ENCODE measurements at regions not wholly inside any gene's neighbourhood (a gene's known extent, or its start where the extent isn't known, plus 50 kb on each side); places are given as distances from the start of the nearest gene placed in this dataset.

- TF ChIP-seq KDM5B (CRISPR knock-in tag; IDR thresholded peaks at IDR 0.05; ENCODE audit: borderline replicate concordance) (peak; percentile 82; the same call in 1 of the 2 replicates), ZNF329 (CRISPR knock-in tag; IDR thresholded peaks at IDR 0.05; ENCODE audit: low read depth) (no peak), FOXP1 (IDR thresholded peaks at IDR 0.05) (0 out of 2 replicates have a peak, but pooled peaks have one; percentile 39), FOXP1 (CRISPR knock-in tag; IDR thresholded peaks at IDR 0.05) (peak; percentile 80), KDM2A (CRISPR knock-in tag; IDR thresholded peaks at IDR 0.05; ENCODE audit: borderline replicate concordance, low read depth) (peak; percentile 46; the same call in 1 of the 2 replicates), PRDM15 (CRISPR knock-in tag; IDR thresholded peaks at IDR 0.05) (no peak), ELK4 (CRISPR knock-in tag; IDR thresholded peaks at IDR 0.05; ENCODE audit: borderline replicate concordance) (no peak), YY1 (IDR thresholded peaks at IDR 0.05; ENCODE audit: insufficient read depth, insufficient replicate concordance, low read depth, low read length) (no peak), DRAP1 (CRISPR knock-in tag; IDR thresholded peaks at IDR 0.05) (no peak), ZKSCAN1 (IDR thresholded peaks at IDR 0.05; ENCODE audit: low read length) (no peak), ZNF549 (CRISPR knock-in tag; IDR thresholded peaks at IDR 0.05) (no peak), MLLT10 (CRISPR knock-in tag; IDR thresholded peaks at IDR 0.05) (no peak), ZNF124 (CRISPR knock-in tag; IDR thresholded peaks at IDR 0.05) (peak; percentile 46; the same call in 1 of the 2 replicates), FUBP1 (CRISPR knock-in tag; IDR thresholded peaks at IDR 0.05; ENCODE audit: borderline replicate concordance) (no peak), ZNF281 (CRISPR knock-in tag; IDR thresholded peaks at IDR 0.05; ENCODE audit: borderline replicate concordance) (peak; percentile 95), HNRNPL (IDR thresholded peaks at IDR 0.05; ENCODE audit: low read depth, low read length) (peak; percentile 85; the same call in 1 of the 2 replicates), BATF2 (CRISPR knock-in tag; IDR thresholded peaks at IDR 0.05) (no peak), ETV5 (CRISPR knock-in tag; IDR thresholded peaks at IDR 0.05; ENCODE audit: borderline replicate concordance) (peak; percentile 94), ZNF775 (CRISPR knock-in tag; IDR thresholded peaks at IDR 0.05; ENCODE audit: borderline replicate concordance) (no peak)
These were observed 239.7 kb upstream of the KLF3 start (continued) for GRCh38 chr4:38424151-38424871.
